Naive thymus-derived CD4-positive, alpha-beta T cell (primary cell): ENCODE measurements at regions not wholly inside any gene's neighbourhood (a gene's known extent, or its start where the extent isn't known, plus 50 kb on each side); places are given as distances from the start of the nearest gene placed in this dataset.

Source experiments
- ATAC-seq: fragments of 150-1000 bp; cut with Tn5 transposase; 2 replicates; pipeline ENCODE4 v1.10.0; 2021; ENCODE audit warnings: mild to moderate bottlenecking, moderate library complexity
- CTCF ChIA-PET: fragments of 350-600 bp; sonication (Branson Sonifier 250); formaldehyde crosslinking; loops from one replicate; lab custom pipeline; 2021; ENCODE audit warnings: antibody characterized with exemption; lab: Charles Lee
- POLR2A ChIA-PET: fragments of 350-600 bp; sonication (Branson Sonifier 250); formaldehyde crosslinking; loops from one replicate; lab custom pipeline; 2021; ENCODE audit warnings: antibody characterized with exemption, inconsistent platforms; lab: Charles Lee
- DNase-seq, 9 donors: peaks; one replicate each; pipeline versions ENCODE4 v3.0.0 to v3.0.0-alpha.2; 2020 to 2022; ENCODE audit warnings: mixed read lengths in 1 of 9
- H3K27ac ChIP-seq: one replicate; pipeline ENCODE4 v1.7.0; 2013; ENCODE audit warnings: mild to moderate bottlenecking, low read depth, low read length, moderate library complexity
- H3K27me3 ChIP-seq, 2 donors: one replicate each; pipeline ENCODE4 v1.7.0; 2013; ENCODE audit warnings: low read length in 2 of 2, mild to moderate bottlenecking in 2 of 2, moderate library complexity in 2 of 2; ENCODE audit not compliant: control insufficient read depth in 2 of 2, insufficient read depth in 2 of 2
- H3K36me3 ChIP-seq, 3 experiments: 1 replicate in 2 of 3; 2 replicates in 1 of 3; pipeline ENCODE4 v1.7.0; 2013; ENCODE audit warnings: low read length in 3 of 3, mild to moderate bottlenecking in 3 of 3, moderate library complexity in 1 of 3; ENCODE audit not compliant: insufficient read depth in 3 of 3, control insufficient read depth in 2 of 3
- H3K4me1 ChIP-seq, 2 donors: one replicate each; pipeline ENCODE4 v1.7.0; 2013; ENCODE audit warnings: low read length in 2 of 2, mild to moderate bottlenecking in 2 of 2, moderate library complexity in 1 of 2; ENCODE audit not compliant: control insufficient read depth in 2 of 2, insufficient read depth in 2 of 2
- H3K4me3 ChIP-seq: 2 replicates; pipeline ENCODE4 v1.7.0; 2013; ENCODE audit warnings: mild to moderate bottlenecking, low read length
- H3K9me3 ChIP-seq, 3 experiments: 1 replicate in 2 of 3; 2 replicates in 1 of 3; pipeline ENCODE4 v1.7.0; 2013; ENCODE audit warnings: low read length in 3 of 3; ENCODE audit not compliant: control insufficient read depth in 2 of 3
- H3K27ac Mint-ChIP-seq, 9 donors: one replicate each; pipeline ENCODE4 v1.8.0; 2020 to 2022; ENCODE audit warnings: mixed read lengths in 9 of 9, mild to moderate bottlenecking in 8 of 9, moderate library complexity in 5 of 9, inconsistent platforms in 2 of 9
- H3K27me3 Mint-ChIP-seq, 5 donors: one replicate each; pipeline ENCODE4 v1.8.0; 2021 to 2022; ENCODE audit warnings: mixed read lengths in 5 of 5, mild to moderate bottlenecking in 1 of 5
- H3K36me3 Mint-ChIP-seq, 5 donors: one replicate each; pipeline ENCODE4 v1.8.0; 2020 to 2022; ENCODE audit warnings: mixed read lengths in 5 of 5, mild to moderate bottlenecking in 3 of 5, inconsistent platforms in 1 of 5
- H3K4me1 Mint-ChIP-seq, 7 donors: one replicate each; pipeline ENCODE4 v1.8.0; 2020 to 2022; ENCODE audit warnings: mixed read lengths in 7 of 7, mild to moderate bottlenecking in 3 of 7, inconsistent platforms in 1 of 7
- H3K4me3 Mint-ChIP-seq, 10 donors: one replicate each; pipeline ENCODE4 v1.8.0; 2020 to 2022; ENCODE audit warnings: mild to moderate bottlenecking in 10 of 10, mixed read lengths in 10 of 10, moderate library complexity in 6 of 10, inconsistent platforms in 2 of 10
- H3K9me3 Mint-ChIP-seq, 11 donors: one replicate each; pipeline ENCODE4 v1.8.0; 2020 to 2022; ENCODE audit warnings: mixed read lengths in 11 of 11, mild to moderate bottlenecking in 4 of 11, inconsistent platforms in 1 of 11, moderate library complexity in 1 of 11
- intact Hi-C, 2 donors: fragments of 100-400 bp; cut with micrococcal nuclease; formaldehyde crosslinking; loops; one replicate each; pipeline ENCODE4 v1.15.1; 2023

DNA sequence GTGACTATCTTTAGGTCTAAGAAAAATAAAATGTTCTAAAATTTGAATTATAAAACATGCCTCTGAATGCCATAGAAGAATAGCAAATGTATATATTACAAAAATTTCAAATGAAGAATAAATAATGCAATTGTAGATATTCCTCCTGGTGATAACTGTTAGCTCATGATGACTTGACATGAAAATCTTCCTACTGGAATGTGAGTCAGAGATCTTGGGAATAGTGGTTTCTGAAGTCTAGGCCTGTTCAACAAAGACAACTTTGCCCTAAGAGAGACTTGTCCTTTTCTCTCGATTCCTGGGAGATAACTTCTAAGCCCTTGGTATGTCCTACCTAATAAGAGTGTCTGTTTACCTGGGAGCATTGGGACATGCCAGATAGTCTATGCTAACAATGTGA lies 746.3 kb upstream of the RIOK2 start:
- Mint-ChIP-seq H3K9me3 (peaks cover 0 to 6% (median 0%) of the 10 kb centered on the region in 11 donors), H3K4me3 (no peak overlapping the region), H3K4me1 (peaks cover 0 to 2% (median 0%) of the 10 kb centered on the region in 7 donors), H3K36me3 (no peaks in the 10 kb centered on the region), H3K27ac (no peak overlapping the region), H3K27me3 (peaks cover 0 to 4% (median 0%) of the 10 kb centered on the region in 5 donors)
- Histone ChIP-seq H3K36me3 (no peaks in the 10 kb centered on the region), H3K27me3 (no peaks in the 10 kb centered on the region), H3K27ac (no peak overlapping the region), H3K4me3 (no peak overlapping the region), H3K4me1 (no peaks in the 10 kb centered on the region), H3K9me3 (no peaks in the 10 kb centered on the region)
- intact Hi-C loops = no loop called here
- no peak for DNase-seq
- ATAC-seq = no peak
- ChIA-PET CTCF (no interaction called here), POLR2A (no interaction called here)

DNA sequence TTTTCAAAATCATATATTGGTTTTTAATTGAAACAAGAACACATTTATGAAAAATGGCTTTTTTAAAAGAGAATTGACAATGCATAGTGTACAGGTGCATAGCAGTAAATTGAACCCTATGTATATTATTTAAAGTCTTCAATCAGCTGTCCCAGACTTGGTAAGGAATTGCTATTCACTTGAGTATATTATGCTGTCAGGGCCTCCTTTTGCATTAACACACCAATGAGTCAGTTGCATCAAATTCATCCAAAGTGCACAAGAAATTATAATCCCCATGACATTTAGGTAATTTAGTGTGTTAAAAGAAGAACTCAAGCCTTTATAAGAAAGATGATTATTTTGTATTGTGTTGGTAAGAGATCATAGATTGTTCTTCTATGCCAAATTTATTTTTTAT lies 748.8 kb upstream of the RIOK2 start:
- H3K4me1 ChIP-seq = no peaks in the 10 kb centered on the region
- Mint-ChIP-seq H3K36me3 (no peaks in the 10 kb centered on the region), H3K4me3 (no peak overlapping the region), H3K9me3 (peaks cover 0 to 6% (median 0%) of the 10 kb centered on the region in 11 donors), H3K27me3 (peaks cover 0 to 4% (median 0%) of the 10 kb centered on the region in 5 donors), H3K4me1 (peaks cover 0 to 2% (median 0%) of the 10 kb centered on the region in 7 donors), H3K27ac (no peak overlapping the region)
- no peaks in the 10 kb centered on the region for H3K27me3 ChIP-seq
- H3K4me3 ChIP-seq = no peak overlapping the region
- ChIA-PET POLR2A (no interaction called here), CTCF (no interaction called here)
- H3K36me3 ChIP-seq = no peaks in the 10 kb centered on the region
- intact Hi-C loops = no loop called here
- ATAC-seq = no peak
- H3K9me3 ChIP-seq = no peaks in the 10 kb centered on the region
- H3K27ac ChIP-seq = no peak overlapping the region
- no peak for DNase-seq

DNA sequence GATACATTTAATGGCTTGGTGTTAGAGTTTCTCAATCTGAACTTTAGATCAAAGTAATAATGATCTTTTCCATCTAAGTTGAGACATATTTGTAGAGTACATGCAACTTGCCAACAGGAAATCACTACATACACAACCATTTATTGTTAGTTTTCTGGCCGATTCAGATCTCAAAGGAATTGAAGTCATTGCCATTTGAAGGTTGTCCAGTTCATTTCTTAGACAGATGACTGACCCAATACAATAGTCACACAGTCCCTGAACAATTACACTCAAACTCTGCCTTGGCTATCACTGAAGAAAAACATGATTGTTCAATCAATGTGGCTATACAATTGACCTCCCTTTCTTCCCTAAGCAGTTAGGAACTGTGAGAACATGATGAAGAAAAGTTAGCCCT lies 753.2 kb upstream of the RIOK2 start:
- ChIA-PET CTCF (no interaction called here), POLR2A (no interaction called here)
- H3K4me1 ChIP-seq = no peaks in the 10 kb centered on the region
- H3K4me3 ChIP-seq = no peak overlapping the region
- no peaks in the 10 kb centered on the region for H3K36me3 Mint-ChIP-seq
- no peak overlapping the region for H3K27ac Mint-ChIP-seq
- no peaks in the 10 kb centered on the region for H3K4me1 Mint-ChIP-seq
- no peak overlapping the region for H3K27ac ChIP-seq
- no peak for DNase-seq
- H3K4me3 Mint-ChIP-seq = no peak overlapping the region
- intact Hi-C loops = no loop called here
- H3K27me3 Mint-ChIP-seq = no peaks in the 10 kb centered on the region
- H3K9me3 Mint-ChIP-seq = peaks cover 0 to 5% (median 0%) of the 10 kb centered on the region in 11 donors
- no peaks in the 10 kb centered on the region for H3K36me3 ChIP-seq
- no peaks in the 10 kb centered on the region for H3K9me3 ChIP-seq
- ATAC-seq = no peak
- H3K27me3 ChIP-seq = no peaks in the 10 kb centered on the region

DNA sequence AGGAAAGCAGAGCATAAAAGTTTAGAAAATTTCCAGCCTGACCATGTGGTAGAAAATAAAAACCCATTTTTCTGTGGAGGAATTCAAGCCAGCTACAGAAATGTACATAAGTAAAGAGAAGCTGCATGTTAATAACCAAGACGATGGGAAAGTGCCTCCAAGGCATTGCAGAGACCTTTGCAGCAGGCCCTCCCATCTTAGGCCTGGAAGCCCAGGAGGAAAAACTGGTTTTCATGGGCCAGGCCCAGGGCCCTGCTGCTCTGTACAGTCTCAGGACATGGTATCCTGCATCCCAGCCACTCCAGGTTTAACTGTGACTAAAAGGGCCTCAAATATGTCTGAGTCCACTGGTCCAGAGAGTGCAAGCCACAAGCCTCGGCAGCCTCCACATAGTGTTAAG lies 754.8 kb upstream of the RIOK2 start:
- CTCF ChIA-PET = no interaction called here
- H3K4me1 Mint-ChIP-seq = no peaks in the 10 kb centered on the region

DNA sequence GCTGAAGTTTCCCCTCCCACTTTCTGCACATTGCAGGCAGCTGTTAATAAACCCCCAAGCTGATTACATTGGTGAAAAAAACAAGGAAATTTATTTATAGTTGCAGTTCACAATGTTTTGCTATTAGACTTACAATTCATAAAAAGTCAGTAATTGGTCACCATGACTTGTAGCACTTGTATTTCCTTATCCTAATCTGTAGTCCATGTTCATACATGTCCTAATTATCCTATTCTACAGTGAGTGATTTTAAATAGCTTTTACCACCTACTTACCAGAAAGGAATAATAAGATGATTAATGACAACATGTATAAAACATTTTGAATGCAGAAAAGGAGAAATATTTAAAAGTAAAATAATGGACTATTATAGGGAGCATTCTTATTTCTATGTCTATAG lies 760.0 kb upstream of the RIOK2 start:
- Histone ChIP-seq H3K4me3 (no peak overlapping the region), H3K36me3 (no peaks in the 10 kb centered on the region), H3K4me1 (no peaks in the 10 kb centered on the region), H3K27ac (no peak overlapping the region), H3K9me3 (no peaks in the 10 kb centered on the region), H3K27me3 (no peaks in the 10 kb centered on the region)
- CTCF ChIA-PET = no interaction called here
- ATAC-seq (no peak), DNase-seq (no peak)
- Mint-ChIP-seq H3K9me3 (peaks cover 0 to 4% (median 0%) of the 10 kb centered on the region in 11 donors), H3K4me3 (no peak overlapping the region), H3K36me3 (no peaks in the 10 kb centered on the region), H3K27ac (no peak overlapping the region), H3K4me1 (no peaks in the 10 kb centered on the region), H3K27me3 (no peaks in the 10 kb centered on the region)
- intact Hi-C loops = no loop called here
- POLR2A ChIA-PET = no interaction called here

More for the DNA sequence above, 754.8 kb upstream of the RIOK2 start:
- Mint-ChIP-seq H3K9me3 (peaks cover 0 to 5% (median 0%) of the 10 kb centered on the region in 11 donors), H3K4me3 (no peak overlapping the region), H3K36me3 (no peaks in the 10 kb centered on the region), H3K27ac (no peak overlapping the region), H3K27me3 (no peaks in the 10 kb centered on the region)
- ATAC-seq (no peak), DNase-seq (no peak)
- no peak overlapping the region for H3K4me3 ChIP-seq
- H3K36me3 ChIP-seq = no peaks in the 10 kb centered on the region
- POLR2A ChIA-PET = no interaction called here
- intact Hi-C loops = no loop called here
- no peaks in the 10 kb centered on the region for H3K4me1 ChIP-seq
- H3K9me3 ChIP-seq = no peaks in the 10 kb centered on the region
- no peak overlapping the region for H3K27ac ChIP-seq
- H3K27me3 ChIP-seq = no peaks in the 10 kb centered on the region

DNA sequence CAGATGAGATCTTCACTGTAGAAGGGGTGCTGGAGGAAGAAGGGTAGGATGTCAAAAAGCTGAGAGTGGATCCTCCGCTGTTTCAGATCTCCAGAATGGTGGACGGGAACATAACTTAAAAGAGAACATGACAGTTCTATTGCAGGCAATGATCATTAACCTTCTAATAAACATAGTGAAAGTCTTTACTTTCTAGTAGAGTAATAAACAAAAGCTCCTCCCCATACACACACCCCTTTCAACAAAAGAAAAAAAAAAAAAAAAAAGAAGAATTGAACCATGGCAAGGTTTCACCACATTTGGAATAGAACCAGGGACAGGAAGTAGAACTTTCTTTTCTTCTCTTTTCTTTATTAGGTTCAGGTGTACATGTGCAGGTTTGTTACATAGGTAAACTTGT lies 768.1 kb upstream of the RIOK2 start:
- POLR2A ChIA-PET = no interaction called here
- Mint-ChIP-seq H3K27me3 (no peaks in the 10 kb centered on the region), H3K4me3 (no peak overlapping the region), H3K27ac (no peak overlapping the region), H3K36me3 (peaks cover 0 to 4% (median 0%) of the 10 kb centered on the region in 5 donors), H3K9me3 (peaks cover 2 to 18% (median 9%) of the 10 kb centered on the region in 11 donors), H3K4me1 (peaks cover 0 to 1% (median 0%) of the 10 kb centered on the region in 7 donors)
- no peaks in the 10 kb centered on the region for H3K9me3 ChIP-seq
- no peaks in the 10 kb centered on the region for H3K4me1 ChIP-seq
- CTCF ChIA-PET = no interaction called here
- H3K27ac ChIP-seq = no peak overlapping the region
- no peak for ATAC-seq
- intact Hi-C loops = no loop called here
- DNase-seq = no peak
- no peak overlapping the region for H3K4me3 ChIP-seq
- no peaks in the 10 kb centered on the region for H3K27me3 ChIP-seq
- no peaks in the 10 kb centered on the region for H3K36me3 ChIP-seq

DNA sequence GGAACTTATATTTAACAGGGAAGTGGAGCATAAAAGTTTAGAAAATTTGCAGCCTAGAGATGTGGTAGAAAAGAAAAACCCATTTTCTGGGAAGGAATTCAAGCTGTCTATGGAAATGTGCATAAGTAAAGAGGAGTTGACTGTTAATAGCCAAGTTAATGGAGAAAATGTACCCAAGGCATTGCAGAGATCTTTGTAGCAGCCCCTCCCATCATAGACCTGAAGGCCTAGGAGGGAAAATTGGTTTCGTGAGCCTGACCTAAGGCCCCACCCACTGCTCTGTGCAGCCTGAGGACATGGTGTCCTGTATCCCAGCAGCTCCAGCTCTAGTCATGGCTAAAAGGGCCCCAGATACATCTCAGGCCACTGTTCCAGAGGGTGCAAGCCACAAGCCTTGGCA lies 772.4 kb upstream of the RIOK2 start:
- peaks cover 2 to 15% (median 9%) of the 10 kb centered on the region in 11 donors for H3K9me3 Mint-ChIP-seq
- no peaks in the 10 kb centered on the region for H3K27me3 Mint-ChIP-seq
- no peak overlapping the region for H3K4me3 ChIP-seq
- intact Hi-C loops = no loop called here
- DNase-seq (no peak), ATAC-seq (no peak)
- H3K4me3 Mint-ChIP-seq = no peak overlapping the region
- no peaks in the 10 kb centered on the region for H3K27me3 ChIP-seq
- no peak overlapping the region for H3K27ac Mint-ChIP-seq
- no peaks in the 10 kb centered on the region for H3K36me3 ChIP-seq
- no peaks in the 10 kb centered on the region for H3K9me3 ChIP-seq
- ChIA-PET CTCF (no interaction called here), POLR2A (no interaction called here)
- peaks cover 0 to 4% (median 0%) of the 10 kb centered on the region in 5 donors for H3K36me3 Mint-ChIP-seq
- H3K4me1 Mint-ChIP-seq = peaks cover 0 to 1% (median 0%) of the 10 kb centered on the region in 7 donors
- H3K4me1 ChIP-seq = no peaks in the 10 kb centered on the region
- H3K27ac ChIP-seq = no peak overlapping the region
